Body of pancreas (tissue), 4 donors: ENCODE measurements at regions not wholly inside any gene's neighbourhood (a gene's known extent, or its start where the extent isn't known, plus 50 kb on each side); places are given as distances from the start of the nearest gene placed in this dataset.

Experiments used
- ATAC-seq: fragments of 150-250 bp; one replicate; pipeline ENCODE4 v1.9.1; 2016
- DNase-seq, 4 donors: peaks; one replicate each; pipeline ENCODE4 v3.0.0-alpha.2; 2019
- H3K27ac ChIP-seq, 4 donors: fragments of 200-600 bp; sonication (generic); 1 replicate in 3 of 4; 2 replicates in 1 of 4; pipeline versions ENCODE4 v1.5.1 to v1.6.1; 2016 to 2019; ENCODE audit warnings: mild to moderate bottlenecking in 1 of 4, mixed read lengths in 1 of 4, moderate library complexity in 1 of 4
- H3K27me3 ChIP-seq, 2 donors: fragments of 200-600 bp; sonication (generic); one replicate each; pipeline ENCODE4 v1.6.0; 2016; ENCODE audit warnings: mild to moderate bottlenecking in 1 of 2
- H3K36me3 ChIP-seq, 2 donors: fragments of 200-600 bp; sonication (generic); replicated peaks in 1 of 2; 2 replicates each; pipeline ENCODE4 v1.5.1; 2016; ENCODE audit warnings: low read depth in 2 of 2; ENCODE audit not compliant: insufficient read depth in 1 of 2
- H3K4me1 ChIP-seq: fragments of 200-600 bp; sonication (generic); one replicate; pipeline ENCODE4 v1.6.0; 2016
- H3K4me3 ChIP-seq, 2 donors: fragments of 200-600 bp; sonication (generic); 1 replicate in 1 of 2; 2 replicates in 1 of 2; pipeline ENCODE4 v1.5.1; 2016 to 2019
- H3K9me3 ChIP-seq, 3 donors: fragments of 200-600 bp; sonication (generic); 1 replicate in 2 of 3; 2 replicates in 1 of 3; pipeline ENCODE4 v1.5.1; 2016
- POLR2A ChIP-seq, 3 donors: fragments of 450-650 bp; IDR thresholded peaks; one replicate each; pipeline ENCODE4 v1.6.1; 2016; ENCODE audit warnings: antibody characterized with exemption in 3 of 3, mild to moderate bottlenecking in 2 of 3
- WGBS, 2 donors: methylation state at CpG; one replicate each; pipeline ENCODE4 v1.1.5; 2017; 5-methylcytosine and 5-hydroxymethylcytosine counted together
- intact Hi-C: fragments of 100-400 bp; cut with DNase I; formaldehyde crosslinking; loops from one replicate; pipeline ENCODE4 v1.15.1; 2023
- TF ChIP-seq, protein P1 (sequence below), 7 experiments: fragments of 450-650 bp in 4 of 7; fragments of 200-600 bp in 3 of 7; sonication (generic) in 3 of 7; IDR thresholded peaks; one replicate each; pipeline ENCODE4 v1.5.1; 2016 to 2019; ENCODE audit warnings: antibody characterized with exemption in 7 of 7

DNA sequence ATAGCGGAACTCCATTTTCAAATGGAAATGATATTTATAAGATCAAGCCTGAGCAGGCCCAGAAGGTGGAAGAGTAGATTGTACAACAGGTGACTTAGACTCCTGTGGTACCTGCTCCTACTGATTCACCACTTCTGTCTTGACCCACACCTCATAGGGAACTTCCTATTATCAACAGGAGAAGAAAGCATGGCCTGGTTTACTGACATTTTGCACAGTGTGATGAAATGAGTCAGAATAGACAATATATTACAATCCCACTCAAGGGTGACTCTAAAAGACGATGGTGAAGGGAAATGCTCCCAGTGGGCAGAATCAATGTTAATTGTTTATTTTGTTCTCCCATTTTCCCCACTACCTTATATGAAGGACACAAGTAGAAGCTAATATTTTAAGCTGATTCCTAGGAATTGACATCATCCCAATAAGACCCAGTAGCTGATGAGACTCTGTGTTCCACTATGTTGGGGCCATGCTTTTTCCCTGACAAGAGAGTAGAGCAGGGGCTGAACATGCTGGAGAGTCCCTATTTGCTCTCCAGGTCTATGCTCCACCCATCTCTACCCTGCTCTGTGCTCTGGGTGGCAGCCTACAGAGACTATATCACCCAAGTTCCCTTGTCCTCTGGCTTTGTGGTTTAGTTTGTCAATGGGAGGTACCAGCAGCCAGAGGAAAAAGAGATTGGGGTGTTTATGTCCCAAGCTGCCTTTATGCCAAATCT lies 163.4 kb upstream of the FSTL4 start:
- Histone ChIP-seq H3K4me3 (no peak overlapping the region), H3K27ac (no peak overlapping the region), H3K36me3 (no peaks in the 10 kb centered on the region), H3K9me3 (peaks cover 0 to 5% (median 0%) of the 10 kb centered on the region in 3 donors), H3K4me1 (no peaks in the 10 kb centered on the region), H3K27me3 (no peaks in the 10 kb centered on the region)
- no peak for DNase-seq
- 81 to 82% methylated on average over 2 of the region's 2 CpGs for WGBS, 2 donors
- intact Hi-C loops = no loop called here
- no peak for ATAC-seq
- no peak for TF ChIP-seq POLR2A (IDR thresholded peaks at IDR 0.05)
- TF ChIP-seq, protein P1, sequence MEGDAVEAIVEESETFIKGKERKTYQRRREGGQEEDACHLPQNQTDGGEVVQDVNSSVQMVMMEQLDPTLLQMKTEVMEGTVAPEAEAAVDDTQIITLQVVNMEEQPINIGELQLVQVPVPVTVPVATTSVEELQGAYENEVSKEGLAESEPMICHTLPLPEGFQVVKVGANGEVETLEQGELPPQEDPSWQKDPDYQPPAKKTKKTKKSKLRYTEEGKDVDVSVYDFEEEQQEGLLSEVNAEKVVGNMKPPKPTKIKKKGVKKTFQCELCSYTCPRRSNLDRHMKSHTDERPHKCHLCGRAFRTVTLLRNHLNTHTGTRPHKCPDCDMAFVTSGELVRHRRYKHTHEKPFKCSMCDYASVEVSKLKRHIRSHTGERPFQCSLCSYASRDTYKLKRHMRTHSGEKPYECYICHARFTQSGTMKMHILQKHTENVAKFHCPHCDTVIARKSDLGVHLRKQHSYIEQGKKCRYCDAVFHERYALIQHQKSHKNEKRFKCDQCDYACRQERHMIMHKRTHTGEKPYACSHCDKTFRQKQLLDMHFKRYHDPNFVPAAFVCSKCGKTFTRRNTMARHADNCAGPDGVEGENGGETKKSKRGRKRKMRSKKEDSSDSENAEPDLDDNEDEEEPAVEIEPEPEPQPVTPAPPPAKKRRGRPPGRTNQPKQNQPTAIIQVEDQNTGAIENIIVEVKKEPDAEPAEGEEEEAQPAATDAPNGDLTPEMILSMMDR (IDR thresholded peaks at IDR 0.05) = no peak

DNA sequence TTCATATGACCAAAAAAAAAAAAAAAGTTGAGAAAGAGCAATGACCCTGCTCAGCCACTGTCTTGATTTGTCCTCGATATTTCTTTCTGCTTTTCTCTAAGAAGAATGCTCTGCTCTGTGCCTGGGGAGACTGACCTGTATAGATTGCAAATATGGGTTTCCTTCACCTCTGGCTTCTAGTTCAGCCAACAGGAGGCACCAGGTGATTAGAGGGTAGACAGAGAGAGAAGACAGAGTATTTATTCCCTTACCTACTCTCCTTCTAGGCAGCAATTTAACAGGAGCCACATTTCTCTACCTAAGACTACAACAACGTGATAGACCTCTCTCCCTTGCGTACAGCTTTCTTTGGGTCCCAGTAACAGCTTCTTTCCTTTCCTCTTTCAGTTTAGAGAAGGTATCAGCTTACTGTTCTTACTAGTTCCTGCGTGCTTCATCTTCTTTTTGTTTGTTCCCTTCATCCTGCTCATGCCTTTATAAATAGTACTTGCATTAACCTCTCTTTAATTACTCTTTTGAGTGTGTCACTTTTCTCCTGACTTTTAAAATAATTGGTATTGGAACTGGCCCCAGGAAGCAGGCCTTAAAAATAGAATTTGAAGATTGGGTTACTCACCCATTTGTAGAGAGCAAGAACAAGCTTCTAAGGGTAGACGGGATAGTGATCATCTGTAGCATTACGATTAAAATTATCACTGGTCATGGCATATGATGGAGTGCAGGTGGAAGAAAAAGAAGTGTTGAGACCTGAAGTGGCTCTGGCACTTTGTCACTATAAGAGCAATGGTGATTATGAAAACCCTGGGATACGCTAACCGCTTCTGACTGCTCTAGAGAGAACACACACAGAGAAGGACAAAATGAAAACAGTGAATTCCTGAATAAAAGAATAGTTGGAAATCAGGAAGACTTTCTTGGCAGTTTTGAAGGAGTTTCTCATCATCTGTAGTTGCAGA lies 161.2 kb upstream of the FSTL4 start:
- no peak for ATAC-seq

DNA sequence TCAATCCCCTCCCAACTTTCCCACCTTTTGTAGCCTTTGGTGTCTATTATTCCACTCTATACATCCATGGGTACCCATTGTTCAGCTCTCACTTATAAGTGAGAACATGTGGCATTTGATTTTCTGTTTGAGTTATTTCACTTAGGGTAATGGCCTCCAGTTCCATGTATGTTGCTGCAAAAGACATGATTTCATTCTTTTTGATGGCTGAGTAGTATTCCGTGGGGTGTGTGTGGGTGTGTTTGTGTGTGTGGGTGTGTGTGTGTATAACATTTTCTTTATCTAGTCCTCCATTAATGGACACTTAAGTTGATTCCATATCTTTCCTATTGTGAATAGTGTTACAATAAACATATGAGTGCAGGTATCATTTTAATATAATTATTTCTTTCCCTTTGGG lies 157.5 kb upstream of the FSTL4 start:
- intact Hi-C loops = no loop called here

More for the DNA sequence above, 161.2 kb upstream of the FSTL4 start:
- Histone ChIP-seq H3K27me3 (no peaks in the 10 kb centered on the region), H3K9me3 (peaks cover 0 to 5% (median 0%) of the 10 kb centered on the region in 3 donors), H3K4me1 (no peaks in the 10 kb centered on the region), H3K4me3 (no peak overlapping the region), H3K36me3 (no peaks in the 10 kb centered on the region), H3K27ac (no peak overlapping the region)
- DNase-seq = no peak
- TF ChIP-seq, protein P1 (IDR thresholded peaks at IDR 0.05) = no peak
- no peak for TF ChIP-seq POLR2A (IDR thresholded peaks at IDR 0.05)
- 76 to 77% methylated on average over 8 of the region's 8 CpGs for WGBS, 2 donors
- intact Hi-C loops = no loop called here

DNA sequence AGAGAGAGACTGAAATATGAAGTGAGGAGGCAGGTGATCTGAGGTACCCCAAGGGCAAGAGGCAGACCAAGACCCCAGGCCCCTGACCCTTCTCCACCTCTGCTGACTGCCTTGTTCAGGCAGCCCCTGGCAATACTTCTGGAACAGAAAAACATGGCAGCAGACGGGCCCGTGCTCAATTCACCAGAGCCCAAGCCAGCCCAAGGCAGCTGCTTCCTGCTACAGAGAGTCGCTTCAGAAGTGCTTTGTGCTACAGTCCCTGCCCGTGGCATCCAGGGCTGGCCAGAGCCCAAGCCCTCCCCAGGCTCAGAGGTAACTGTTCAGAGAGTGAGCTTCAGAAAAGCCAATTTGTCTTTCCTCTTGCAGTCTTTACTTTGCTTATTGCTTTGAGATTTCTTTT lies 151.4 kb upstream of the FSTL4 start:
- Histone ChIP-seq H3K27ac (no peak overlapping the region), H3K9me3 (no peaks in the 10 kb centered on the region), H3K4me3 (no peak overlapping the region), H3K27me3 (no peaks in the 10 kb centered on the region), H3K36me3 (no peaks in the 10 kb centered on the region), H3K4me1 (no peaks in the 10 kb centered on the region)
- ATAC-seq (no peak), DNase-seq (peak; percentile 8 to 23 (median 16))
- intact Hi-C loops = no loop called here
- TF ChIP-seq, protein P1 (IDR thresholded peaks at IDR 0.05) = no peak
- TF ChIP-seq POLR2A (IDR thresholded peaks at IDR 0.05) = no peak
- WGBS, 2 donors = 30 to 51% methylated on average over 4 of the region's 4 CpGs

More for the DNA sequence above, 157.5 kb upstream of the FSTL4 start:
- TF ChIP-seq POLR2A (IDR thresholded peaks at IDR 0.05) = no peak
- TF ChIP-seq, protein P1 (IDR thresholded peaks at IDR 0.05) = no peak
- ATAC-seq (no peak), DNase-seq (no peak)
- Histone ChIP-seq H3K27ac (no peak overlapping the region), H3K27me3 (no peaks in the 10 kb centered on the region), H3K4me3 (no peak overlapping the region), H3K36me3 (no peaks in the 10 kb centered on the region), H3K4me1 (no peaks in the 10 kb centered on the region), H3K9me3 (peaks cover 0 to 5% (median 0%) of the 10 kb centered on the region in 3 donors)
- WGBS, 2 donors = 62 to 68% methylated on average over 1 of the region's 1 CpG
